Panc1 (cell line): ENCODE measurements at regions not wholly inside any gene's neighbourhood (a gene's known extent, or its start where the extent isn't known, plus 50 kb on each side); places are given as distances from the start of the nearest gene placed in this dataset.
A peak's percentile ranks its signal among the peaks of the same experiment; 100 is the strongest.

Experiments
- ATAC-seq: fragments of 200-7000 bp; cut with Tn5 transposase; 2 replicates; pipeline ENCODE4 v1.9.1; 2020; ENCODE audit warnings: mild to moderate bottlenecking, moderate library complexity
- BruUV-seq: library from RNA; stranded (reverse); fragments of 400-500 nt; replicated peaks from 2 replicates; lab custom pipeline; 2021; lab: Mats Ljungman, UMichigan
- CTCF ChIA-PET: fragments of 300-600 bp; sonication (Branson Sonifier 250); formaldehyde crosslinking; loops from one replicate; lab custom pipeline; 2022; ENCODE audit warnings: antibody characterized with exemption; lab: Charles Lee
- POLR2A ChIA-PET: fragments of 300-600 bp; sonication (Branson Sonifier 250); formaldehyde crosslinking; loops from one replicate; lab custom pipeline; 2022; ENCODE audit warnings: antibody characterized with exemption; lab: Charles Lee
- DNase-seq: peaks from one replicate; pipeline ENCODE4 v3.0.0-alpha.2; 2010; ENCODE audit warnings: low read depth, low spot score
- H3K27ac ChIP-seq: 2 replicates; pipeline ENCODE4 v1.5.1; 2011; ENCODE audit warnings: mild to moderate bottlenecking, low read length, inconsistent platforms
- H3K27me3 ChIP-seq: fragments of 200-500 bp; sonication (Bioruptor generic); 2 replicates; pipeline ENCODE4 v1.6.0; 2014; ENCODE audit warnings: low read length, inconsistent platforms; ENCODE audit not compliant: control insufficient read depth, insufficient read depth
- H3K36me3 ChIP-seq: fragments of 200-500 bp; sonication (Bioruptor generic); 2 replicates; pipeline ENCODE4 v1.5.1; 2014; ENCODE audit warnings: inconsistent platforms, mild to moderate bottlenecking, low read length, moderate library complexity; ENCODE audit not compliant: control insufficient read depth, insufficient read depth
- H3K4me1 ChIP-seq: 2 replicates; pipeline ENCODE4 v1.5.1; 2011; ENCODE audit warnings: inconsistent platforms, mild to moderate bottlenecking, low read length, moderate library complexity; ENCODE audit not compliant: control insufficient read depth, insufficient read depth
- H3K4me3 ChIP-seq, 2 experiments: 2 replicates each; pipeline ENCODE4 v1.5.1; 2011 to 2012; ENCODE audit warnings: low read depth in 2 of 2, low read length in 2 of 2, mild to moderate bottlenecking in 2 of 2, inconsistent platforms in 1 of 2, moderate library complexity in 1 of 2
- H3K9me3 ChIP-seq: fragments of 200-500 bp; sonication (Bioruptor generic); 2 replicates; pipeline ENCODE4 v1.5.1; 2014; ENCODE audit warnings: low read depth, mild to moderate bottlenecking, inconsistent platforms, low read length, moderate library complexity; ENCODE audit not compliant: control insufficient read depth, insufficient read depth
- POLR2AphosphoS5 ChIP-seq: IDR thresholded peaks from 2 replicates; pipeline ENCODE4 v1.6.1; 2012; ENCODE audit warnings: mild to moderate bottlenecking, low read depth, low read length, moderate library complexity
- SIN3A ChIP-seq: IDR thresholded peaks from 2 replicates; pipeline ENCODE4 v1.6.1; 2012; ENCODE audit warnings: low read depth, mild to moderate bottlenecking, low read length, moderate library complexity, borderline replicate concordance; ENCODE audit not compliant: insufficient read depth
- TCF7L2 ChIP-seq: IDR thresholded peaks from 2 replicates; pipeline ENCODE4 v1.6.1; 2011; ENCODE audit warnings: mild to moderate bottlenecking, low read depth, low read length, inconsistent platforms
- in situ Hi-C: cut with HindIII; loops from 2 replicates; pipeline ENCODE4 v1.10.0; 2016; ENCODE audit warnings: low sequenced_read_pairs, low pct_unique_long_range_greater_than_20kb
- intact Hi-C: fragments of 100-400 bp; cut with micrococcal nuclease; formaldehyde crosslinking; loops from one replicate; pipeline ENCODE4 v1.10.0; 2022; ENCODE audit not compliant: unreplicated experiment
- TF ChIP-seq, protein P1 (sequence below): fragments of 450-650 bp; IDR thresholded peaks from 2 replicates; pipeline ENCODE4 v1.5.1; 2017; ENCODE audit warnings: mild to moderate bottlenecking
- TF ChIP-seq, protein P2 (sequence below), 2 experiments: IDR thresholded peaks; 2 replicates each; pipeline ENCODE4 v1.6.1; 2011 to 2012; ENCODE audit warnings: low read depth in 2 of 2, control low read depth in 1 of 2, low read length in 1 of 2, mild to moderate bottlenecking in 1 of 2, moderate library complexity in 1 of 2; ENCODE audit not compliant: insufficient read depth in 1 of 2

DNA sequence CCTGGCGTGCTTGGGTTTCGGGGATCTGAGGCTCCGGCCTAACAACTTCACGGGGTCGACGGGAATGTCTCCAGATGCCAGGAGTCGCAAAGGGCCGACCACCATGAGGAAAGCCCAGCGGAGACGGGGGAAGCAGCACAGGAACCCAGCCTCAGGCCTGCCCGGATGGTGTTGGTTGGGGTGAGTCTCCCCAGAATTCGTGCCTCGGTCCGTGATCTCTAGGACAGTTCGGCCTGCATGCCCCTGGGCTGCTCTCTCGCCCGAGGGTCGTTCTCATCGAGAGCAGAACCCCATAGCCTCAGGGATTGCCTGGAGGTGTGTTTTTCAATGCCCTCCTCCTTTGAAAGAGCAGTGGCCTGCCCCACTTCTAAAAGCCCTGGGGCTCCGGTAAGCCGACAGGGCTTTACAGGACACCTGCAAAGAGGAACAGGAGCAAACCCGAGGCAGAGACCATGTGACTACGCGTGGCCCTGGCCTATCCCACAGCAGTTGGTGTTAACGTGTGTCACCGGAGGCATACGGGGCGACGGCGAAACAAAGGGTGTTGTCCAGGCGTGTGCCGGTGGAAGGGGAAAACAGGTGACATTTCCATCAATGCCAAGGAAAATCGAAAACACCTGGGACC, 973.1 kb upstream of the DEFB115 start:
- no peak for DNase-seq
- peaks cover 9% of the 10 kb centered on the region for H3K4me1 ChIP-seq
- H3K27ac ChIP-seq, result peak overlapping the region; percentile 67; the same call in 1 of the 2 replicates
- H3K27me3 ChIP-seq, result no peaks in the 10 kb centered on the region
- H3K36me3 ChIP-seq, result no peaks in the 10 kb centered on the region
- in situ Hi-C loops (no loop called here), intact Hi-C loops (no loop called here)
- no TSS peak for BruUV-seq
- ChIA-PET CTCF (no interaction called here), POLR2A (no interaction called here)
- peak overlapping the region; percentile 44 to 72 for H3K4me3 ChIP-seq
- peak; percentile 40 for ATAC-seq
- H3K9me3 ChIP-seq, result no peaks in the 10 kb centered on the region
- TF ChIP-seq TCF7L2 (no peak), SIN3A (no peak), POLR2AphosphoS5 (no peak)
- TF ChIP-seq, protein P1, sequence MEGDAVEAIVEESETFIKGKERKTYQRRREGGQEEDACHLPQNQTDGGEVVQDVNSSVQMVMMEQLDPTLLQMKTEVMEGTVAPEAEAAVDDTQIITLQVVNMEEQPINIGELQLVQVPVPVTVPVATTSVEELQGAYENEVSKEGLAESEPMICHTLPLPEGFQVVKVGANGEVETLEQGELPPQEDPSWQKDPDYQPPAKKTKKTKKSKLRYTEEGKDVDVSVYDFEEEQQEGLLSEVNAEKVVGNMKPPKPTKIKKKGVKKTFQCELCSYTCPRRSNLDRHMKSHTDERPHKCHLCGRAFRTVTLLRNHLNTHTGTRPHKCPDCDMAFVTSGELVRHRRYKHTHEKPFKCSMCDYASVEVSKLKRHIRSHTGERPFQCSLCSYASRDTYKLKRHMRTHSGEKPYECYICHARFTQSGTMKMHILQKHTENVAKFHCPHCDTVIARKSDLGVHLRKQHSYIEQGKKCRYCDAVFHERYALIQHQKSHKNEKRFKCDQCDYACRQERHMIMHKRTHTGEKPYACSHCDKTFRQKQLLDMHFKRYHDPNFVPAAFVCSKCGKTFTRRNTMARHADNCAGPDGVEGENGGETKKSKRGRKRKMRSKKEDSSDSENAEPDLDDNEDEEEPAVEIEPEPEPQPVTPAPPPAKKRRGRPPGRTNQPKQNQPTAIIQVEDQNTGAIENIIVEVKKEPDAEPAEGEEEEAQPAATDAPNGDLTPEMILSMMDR, result no peak
- TF ChIP-seq, protein P2, sequence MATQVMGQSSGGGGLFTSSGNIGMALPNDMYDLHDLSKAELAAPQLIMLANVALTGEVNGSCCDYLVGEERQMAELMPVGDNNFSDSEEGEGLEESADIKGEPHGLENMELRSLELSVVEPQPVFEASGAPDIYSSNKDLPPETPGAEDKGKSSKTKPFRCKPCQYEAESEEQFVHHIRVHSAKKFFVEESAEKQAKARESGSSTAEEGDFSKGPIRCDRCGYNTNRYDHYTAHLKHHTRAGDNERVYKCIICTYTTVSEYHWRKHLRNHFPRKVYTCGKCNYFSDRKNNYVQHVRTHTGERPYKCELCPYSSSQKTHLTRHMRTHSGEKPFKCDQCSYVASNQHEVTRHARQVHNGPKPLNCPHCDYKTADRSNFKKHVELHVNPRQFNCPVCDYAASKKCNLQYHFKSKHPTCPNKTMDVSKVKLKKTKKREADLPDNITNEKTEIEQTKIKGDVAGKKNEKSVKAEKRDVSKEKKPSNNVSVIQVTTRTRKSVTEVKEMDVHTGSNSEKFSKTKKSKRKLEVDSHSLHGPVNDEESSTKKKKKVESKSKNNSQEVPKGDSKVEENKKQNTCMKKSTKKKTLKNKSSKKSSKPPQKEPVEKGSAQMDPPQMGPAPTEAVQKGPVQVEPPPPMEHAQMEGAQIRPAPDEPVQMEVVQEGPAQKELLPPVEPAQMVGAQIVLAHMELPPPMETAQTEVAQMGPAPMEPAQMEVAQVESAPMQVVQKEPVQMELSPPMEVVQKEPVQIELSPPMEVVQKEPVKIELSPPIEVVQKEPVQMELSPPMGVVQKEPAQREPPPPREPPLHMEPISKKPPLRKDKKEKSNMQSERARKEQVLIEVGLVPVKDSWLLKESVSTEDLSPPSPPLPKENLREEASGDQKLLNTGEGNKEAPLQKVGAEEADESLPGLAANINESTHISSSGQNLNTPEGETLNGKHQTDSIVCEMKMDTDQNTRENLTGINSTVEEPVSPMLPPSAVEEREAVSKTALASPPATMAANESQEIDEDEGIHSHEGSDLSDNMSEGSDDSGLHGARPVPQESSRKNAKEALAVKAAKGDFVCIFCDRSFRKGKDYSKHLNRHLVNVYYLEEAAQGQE (IDR thresholded peaks at IDR 0.05; ENCODE audit: insufficient read depth in 1 of 2, low read depth in 2 of 2, low read length in 1 of 2), result no peak

DNA sequence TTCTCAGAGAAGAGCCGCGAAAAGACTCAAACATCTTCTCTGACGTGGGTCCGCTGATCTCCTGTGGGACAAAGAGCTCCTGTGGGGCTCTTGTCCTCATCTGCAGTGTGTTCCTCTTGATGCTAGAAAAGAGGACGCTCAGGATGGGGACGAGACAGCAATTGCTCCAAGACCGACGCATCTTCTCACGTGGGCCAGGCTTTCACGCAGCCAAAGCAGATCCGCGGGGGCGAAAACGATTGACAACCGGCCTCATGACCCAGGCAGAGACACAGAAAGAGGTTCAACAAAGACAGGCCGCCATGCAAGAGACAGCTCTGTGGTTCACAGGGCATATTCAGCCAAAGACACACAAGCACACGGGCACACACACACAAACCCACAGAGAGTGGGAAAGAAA, 971.8 kb upstream of the DEFB115 start:
- no peak for ATAC-seq
- POLR2A ChIA-PET, result no interaction called here

More for the DNA sequence above, 971.8 kb upstream of the DEFB115 start:
- H3K4me3 ChIP-seq, result no peak overlapping the region
- H3K27ac ChIP-seq, result no peak overlapping the region
- intact Hi-C loops, result no loop called here
- no peak for TF ChIP-seq POLR2AphosphoS5
- TF ChIP-seq, protein P2 (IDR thresholded peaks at IDR 0.05; ENCODE audit: insufficient read depth in 1 of 2, low read depth in 2 of 2, low read length in 1 of 2), result no peak
- no peak for TF ChIP-seq SIN3A
- TF ChIP-seq, protein P1, result no peak
- no peak for TF ChIP-seq TCF7L2
- H3K36me3 ChIP-seq, result no peaks in the 10 kb centered on the region
- H3K4me1 ChIP-seq, result peaks cover 13% of the 10 kb centered on the region
- in situ Hi-C loops, result no loop called here
- no TSS peak for BruUV-seq
- DNase-seq, result no peak
- no peaks in the 10 kb centered on the region for H3K9me3 ChIP-seq
- H3K27me3 ChIP-seq, result no peaks in the 10 kb centered on the region
- CTCF ChIA-PET, result no interaction called here
